SK-N-SH (cell line): ENCODE measurements at regions not wholly inside any gene's neighbourhood (a gene's known extent, or its start where the extent isn't known, plus 50 kb on each side); places are given as distances from the start of the nearest gene placed in this dataset.

Experiments used
- CTCF ChIA-PET: fragments of 300-600, 350-600 bp; formaldehyde crosslinking; extraction: SDS; loops from one replicate; lab custom pipeline; 2021; lab: Yijun Ruan, JAX
- POLR2A ChIA-PET: fragments of 350-600 bp; sonication (Branson Sonifier 250); formaldehyde crosslinking; extraction: SDS; loops from one replicate; lab custom pipeline; 2020; ENCODE audit warnings: antibody characterized with exemption, inconsistent platforms; lab: Yijun Ruan, JAX
- DNase-seq: peaks from one replicate; pipeline ENCODE4 v3.0.0; 2012
- H2AFZ ChIP-seq: fragments of 200-600 bp; sonication (generic); 2 replicates; pipeline ENCODE4 v1.8.1; 2016; ENCODE audit warnings: antibody characterized with exemption, mild to moderate bottlenecking, low read depth
- H3F3A ChIP-seq: fragments of 200-600 bp; sonication (generic); replicated peaks from 2 replicates; pipeline ENCODE3; 2016; ENCODE audit warnings: antibody characterized with exemption, mild to moderate bottlenecking; ENCODE audit not compliant: insufficient read depth
- H3K27ac ChIP-seq, 2 experiments: fragments of 200-500 bp in 1 of 2; fragments of 200-600 bp in 1 of 2; sonication (Bioruptor generic) in 1 of 2; sonication (generic), shearing (Covaris generic) in 1 of 2; 2 replicates each; pipeline versions ENCODE4 v1.5.1 to v1.6.1; 2014 to 2016; ENCODE audit warnings: low read depth in 2 of 2, inconsistent platforms in 1 of 2, low read length in 1 of 2, mild to moderate bottlenecking in 1 of 2, mixed read lengths in 1 of 2
- H3K27me3 ChIP-seq: fragments of 200-600 bp; sonication (generic), shearing (Covaris generic); 2 replicates; pipeline ENCODE4 v1.6.1; 2016; ENCODE audit warnings: mixed run types; ENCODE audit not compliant: insufficient read depth
- H3K36me3 ChIP-seq, 2 experiments: fragments of 200-500 bp in 1 of 2; fragments of 200-600 bp in 1 of 2; sonication (Bioruptor generic) in 1 of 2; sonication (generic) in 1 of 2; replicated peaks in 1 of 2; 2 replicates each; pipeline versions ENCODE3 to v1.5.1; 2014 to 2016; ENCODE audit warnings: low read length in 1 of 2, mild to moderate bottlenecking in 1 of 2; ENCODE audit not compliant: insufficient read depth in 2 of 2, control insufficient read depth in 1 of 2
- H3K4me1 ChIP-seq, 2 experiments: fragments of 200-500 bp in 1 of 2; fragments of 200-600 bp in 1 of 2; sonication (Bioruptor generic) in 1 of 2; sonication (generic), shearing (Covaris generic) in 1 of 2; 2 replicates each; pipeline versions ENCODE4 v1.5.1 to v1.6.1; 2014 to 2016; ENCODE audit warnings: low read depth in 1 of 2, low read length in 1 of 2, mixed run types in 1 of 2; ENCODE audit not compliant: insufficient read depth in 2 of 2, control insufficient read depth in 1 of 2
- H3K4me2 ChIP-seq: fragments of 200-600 bp; sonication (generic), shearing (Covaris generic); 2 replicates; pipeline ENCODE4 v1.6.1; 2017; ENCODE audit warnings: mixed run types
- H3K4me3 ChIP-seq, 2 experiments: fragments of 200-500 bp in 1 of 2; fragments of 200-600 bp in 1 of 2; sonication (Bioruptor generic) in 1 of 2; sonication (generic), shearing (Covaris generic) in 1 of 2; 2 replicates each; pipeline versions ENCODE4 v1.5.1 to v1.8.1; 2014 to 2016; ENCODE audit warnings: low read depth in 2 of 2, inconsistent platforms in 1 of 2, low read length in 1 of 2, mild to moderate bottlenecking in 1 of 2, mixed read lengths in 1 of 2, moderate library complexity in 1 of 2
- H3K79me2 ChIP-seq: fragments of 200-600 bp; sonication (generic); 2 replicates; pipeline ENCODE4 v1.8.1; 2017; ENCODE audit warnings: mild to moderate bottlenecking; ENCODE audit not compliant: insufficient read depth
- H3K9ac ChIP-seq: fragments of 200-600 bp; sonication (generic); 2 replicates; pipeline ENCODE4 v1.6.1; 2017; ENCODE audit warnings: mixed run types
- H3K9me2 ChIP-seq: fragments of 200-600 bp; sonication (generic); 2 replicates; pipeline ENCODE4 v1.6.1; 2017; ENCODE audit warnings: mixed run types
- H3K9me3 ChIP-seq: fragments of 200-600 bp; sonication (generic); 2 replicates; pipeline ENCODE4 v1.6.1; 2017; ENCODE audit warnings: mixed run types, mild to moderate bottlenecking, moderate library complexity
- H4K20me1 ChIP-seq: fragments of 200-600 bp; sonication (generic); 2 replicates; pipeline ENCODE4 v1.6.1; 2017; ENCODE audit warnings: mild to moderate bottlenecking, mixed run types; ENCODE audit not compliant: insufficient read depth
- CHD2 ChIP-seq: fragments of 150-350 bp; IDR thresholded peaks from 2 replicates; pipeline ENCODE4 v1.6.1; 2018; ENCODE audit warnings: low read length; ENCODE audit not compliant: partially characterized antibody
- CTCF ChIP-seq: fragments of 200-600 bp; sonication (generic); IDR thresholded peaks from 2 replicates; pipeline ENCODE4 v1.6.1; 2017; ENCODE audit warnings: antibody characterized with exemption, mild to moderate bottlenecking, moderate library complexity
- FOXJ3 ChIP-seq: sonication (generic); formaldehyde crosslinking; IDR thresholded peaks from 2 replicates; pipeline ENCODE4 v1.5.1; 2020; ENCODE audit warnings: mild to moderate bottlenecking, missing genetic modification reagents
- JUND ChIP-seq: IDR thresholded peaks from 2 replicates; pipeline ENCODE4 v1.4.0; 2012
- NFIC ChIP-seq: IDR thresholded peaks from 2 replicates; pipeline ENCODE4 v1.4.0; 2012; ENCODE audit warnings: borderline replicate concordance
- POLR2AphosphoS5 ChIP-seq: IDR thresholded peaks from 2 replicates; pipeline ENCODE4 v1.6.1; 2012; ENCODE audit warnings: low read depth, low read length
- REST ChIP-seq: IDR thresholded peaks from 2 replicates; pipeline ENCODE4 v1.6.1; 2012; ENCODE audit warnings: mild to moderate bottlenecking, low read depth, low read length, moderate library complexity
- RXRA ChIP-seq: IDR thresholded peaks from 2 replicates; pipeline ENCODE4 v1.4.0; 2012; ENCODE audit warnings: low read depth, mild to moderate bottlenecking, borderline replicate concordance
- SMC3 ChIP-seq: IDR thresholded peaks from 2 replicates; pipeline ENCODE4 v1.6.1; 2012; ENCODE audit warnings: low read depth, low read length, improper control_type of control experiment
- TCF12 ChIP-seq: IDR thresholded peaks from 2 replicates; pipeline ENCODE4 v1.4.0; 2012
- USF1 ChIP-seq: IDR thresholded peaks from 2 replicates; pipeline ENCODE4 v1.4.0; 2012; ENCODE audit warnings: low read depth, borderline replicate concordance
- USF2 ChIP-seq: fragments of 150-350 bp; IDR thresholded peaks from 2 replicates; pipeline ENCODE4 v1.6.1; 2017; ENCODE audit warnings: antibody characterized with exemption, low read length, low read depth, borderline replicate concordance
- YY1 ChIP-seq: IDR thresholded peaks from 2 replicates; pipeline ENCODE4 v1.4.0; 2012; ENCODE audit warnings: low read depth, mild to moderate bottlenecking
- WGBS: methylation state at CpG from one replicate; pipeline ENCODE4 v1.1.6; 2017; ENCODE audit warnings: low lambda C conversion rate; 5-methylcytosine and 5-hydroxymethylcytosine counted together

GRCh38 chr4:160592258-160592657 is 1489.4 kb downstream of the RAPGEF2 start:
- Histone ChIP-seq H3K4me1 (no peaks in the 10 kb centered on the region), H3K4me2 (no peak overlapping the region), H2AFZ (no peak overlapping the region), H4K20me1 (no peaks in the 10 kb centered on the region), H3K27me3 (no peaks in the 10 kb centered on the region), H3K36me3 (no peaks in the 10 kb centered on the region), H3K9ac (no peak overlapping the region), H3K9me2 (no peaks in the 10 kb centered on the region), H3K79me2 (no peaks in the 10 kb centered on the region), H3K9me3 (0 out of 2 replicates have a peak, but pooled peaks cover 8% of the 10 kb centered on the region), H3K4me3 (no peak overlapping the region), H3K27ac (no peak overlapping the region), H3F3A (no peaks in the 10 kb centered on the region)
- TF ChIP-seq FOXJ3 (CRISPR knock-in tag) (no peak), USF2 (no peak), POLR2AphosphoS5 (no peak), USF1 (no peak), CTCF (no peak), CHD2 (no peak), YY1 (no peak), SMC3 (no peak), REST (no peak), JUND (no peak), RXRA (no peak), NFIC (no peak), TCF12 (no peak)
- no peak for DNase-seq
- 35% methylated on average over 4 of the region's 4 CpGs for WGBS
- ChIA-PET POLR2A (no interaction called here), CTCF (no interaction called here)
